ENCODE measurements at regions not wholly inside any gene's neighbourhood (a gene's known extent, or its start where the extent isn't known, plus 50 kb on each side); places are given as distances from the start of the nearest gene placed in this dataset.

GRCh38 chr11:130645843-130646197 lies 197.4 kb downstream of the ADAMTS15 start:
- TF ChIP-seq CTCF (IDR thresholded peaks at IDR 0.05) (no peak), POLR2AphosphoS5 (IDR thresholded peaks at IDR 0.05) (no peak), EP300 (IDR thresholded peaks at IDR 0.05; ENCODE audit: low read depth) (no peak), POLR2A (IDR thresholded peaks at IDR 0.05) (no peak)

All from transverse colon (tissue), 4 donors.